ENCODE measurements at regions not wholly inside any gene's neighbourhood (a gene's known extent, or its start where the extent isn't known, plus 50 kb on each side); places are given as distances from the start of the nearest gene placed in this dataset.
"Not testable (repeated sequence)": the region's sequence is repeated elsewhere in the genome, so short reads cannot be mapped to it uniquely, and the experiment has no call there.

GRCh38 chr6:9335431-9335830, 900.1 kb upstream of the SLC35B3 start:
- H3K4me3 ChIP-seq (ENCODE audit: insufficient read depth, low read depth, low read length), result peak overlapping the region; percentile 8; the same call in 1 of the 2 replicates
- DNase-seq, result peak; percentile 11
- no peaks in the 10 kb centered on the region for H3K27me3 ChIP-seq (ENCODE audit: control insufficient read depth, insufficient read depth, low read length)
- H3K36me3 ChIP-seq (replicated peaks; ENCODE audit: control insufficient read depth, insufficient read depth, low read length), result no peaks in the 10 kb centered on the region

DNA sequence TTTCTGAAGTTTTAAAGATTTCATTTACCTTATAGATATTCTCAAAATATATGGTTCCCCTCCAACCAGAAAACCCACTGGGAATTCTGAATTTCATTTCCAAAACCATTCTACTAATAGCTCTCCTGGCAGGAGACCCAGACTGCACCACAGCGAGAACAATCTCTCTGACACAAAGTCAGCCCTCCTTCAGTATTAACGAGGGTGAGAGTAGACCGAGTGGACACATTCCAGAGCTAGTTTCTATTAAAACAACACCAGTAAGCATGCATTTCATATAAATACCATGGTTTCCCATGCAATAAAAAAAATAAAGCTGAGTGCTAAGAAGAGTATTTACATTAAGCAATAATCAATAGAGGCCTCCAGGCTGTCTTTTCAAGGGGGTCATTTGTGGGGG, 899.6 kb upstream of the SLC35B3 start:
- Histone ChIP-seq H3K27me3 (ENCODE audit: control insufficient read depth, insufficient read depth, low read length) (no peaks in the 10 kb centered on the region), H3K36me3 (replicated peaks; ENCODE audit: control insufficient read depth, insufficient read depth, low read length) (no peaks in the 10 kb centered on the region), H3K4me3 (ENCODE audit: insufficient read depth, low read depth, low read length) (no peak overlapping the region)
- no peak for DNase-seq

- H3K36me3 ChIP-seq (replicated peaks; ENCODE audit: control insufficient read depth, insufficient read depth, low read length), result no peaks in the 10 kb centered on the region
- no peaks in the 10 kb centered on the region for H3K27me3 ChIP-seq (ENCODE audit: control insufficient read depth, insufficient read depth, low read length)
- no peak overlapping the region for H3K4me3 ChIP-seq (ENCODE audit: insufficient read depth, low read depth, low read length)
- DNase-seq, result no peak
These were observed 897.0 kb upstream of the SLC35B3 start for GRCh38 chr6:9332241-9332780.

DNA sequence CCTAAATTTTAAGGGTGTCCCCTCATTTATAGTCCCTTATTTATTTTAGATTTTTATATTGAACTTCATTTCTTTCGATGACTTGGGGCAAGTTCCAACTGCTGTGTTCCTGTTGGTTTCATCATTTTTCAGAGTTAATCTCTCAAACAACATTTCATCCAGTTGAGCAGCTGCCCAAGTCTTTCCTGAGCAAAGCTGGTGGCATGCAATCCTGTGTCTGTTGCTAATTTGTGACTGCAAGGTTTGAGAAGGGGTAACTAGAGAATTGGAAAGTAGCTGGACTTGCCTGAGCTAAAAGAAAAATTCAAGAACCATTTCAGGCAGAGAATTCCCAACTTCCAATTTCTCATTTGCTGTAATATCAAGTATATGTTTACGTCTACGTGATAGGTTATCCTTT, 881.5 kb upstream of the SLC35B3 start:
- H3K27me3 ChIP-seq (ENCODE audit: control insufficient read depth, insufficient read depth, low read length), result no peaks in the 10 kb centered on the region
- DNase-seq, result no peak
- H3K36me3 ChIP-seq (replicated peaks; ENCODE audit: control insufficient read depth, insufficient read depth, low read length), result no peaks in the 10 kb centered on the region
- no peak overlapping the region for H3K4me3 ChIP-seq (ENCODE audit: insufficient read depth, low read depth, low read length)

GRCh38 chr6:9315966-9316650, 880.8 kb upstream of the SLC35B3 start:
- DNase-seq, result no peak

GRCh38 chr6:9308284-9308683, 872.9 kb upstream of the SLC35B3 start:
- no peaks in the 10 kb centered on the region for H3K27me3 ChIP-seq (ENCODE audit: control insufficient read depth, insufficient read depth, low read length)
- DNase-seq, result no peak
- no peak overlapping the region for H3K4me3 ChIP-seq (ENCODE audit: insufficient read depth, low read depth, low read length)
- no peaks in the 10 kb centered on the region for H3K36me3 ChIP-seq (replicated peaks; ENCODE audit: control insufficient read depth, insufficient read depth, low read length)

More at GRCh38 chr6:9315966-9316650, 880.8 kb upstream of the SLC35B3 start:
- Histone ChIP-seq H3K27me3 (ENCODE audit: control insufficient read depth, insufficient read depth, low read length) (no peaks in the 10 kb centered on the region), H3K36me3 (replicated peaks; ENCODE audit: control insufficient read depth, insufficient read depth, low read length) (no peaks in the 10 kb centered on the region), H3K4me3 (ENCODE audit: insufficient read depth, low read depth, low read length) (no peak overlapping the region)

DNA sequence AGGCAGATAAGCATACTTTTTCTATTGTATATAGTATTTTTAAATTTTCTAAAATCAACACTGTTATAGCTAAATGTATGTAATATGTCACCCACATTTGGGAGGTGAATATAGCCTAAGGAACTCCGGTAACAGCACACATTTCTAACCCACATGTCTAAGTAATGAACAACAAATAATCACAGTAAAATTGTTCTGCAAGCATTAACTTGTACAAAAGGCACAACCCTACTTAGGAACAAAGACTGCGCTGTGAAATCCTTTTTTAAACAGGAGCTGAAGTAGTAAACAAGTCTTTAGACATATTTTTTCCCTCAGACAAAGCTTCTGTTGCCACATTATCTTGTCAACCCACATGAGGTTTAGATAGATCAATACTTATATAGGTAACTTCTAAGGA, 872.4 kb upstream of the SLC35B3 start:
- H3K4me3 ChIP-seq (ENCODE audit: insufficient read depth, low read depth, low read length), result no peak overlapping the region
- H3K27me3 ChIP-seq (ENCODE audit: control insufficient read depth, insufficient read depth, low read length), result no peaks in the 10 kb centered on the region
- no peaks in the 10 kb centered on the region for H3K36me3 ChIP-seq (replicated peaks; ENCODE audit: control insufficient read depth, insufficient read depth, low read length)
- DNase-seq, result no peak

DNA sequence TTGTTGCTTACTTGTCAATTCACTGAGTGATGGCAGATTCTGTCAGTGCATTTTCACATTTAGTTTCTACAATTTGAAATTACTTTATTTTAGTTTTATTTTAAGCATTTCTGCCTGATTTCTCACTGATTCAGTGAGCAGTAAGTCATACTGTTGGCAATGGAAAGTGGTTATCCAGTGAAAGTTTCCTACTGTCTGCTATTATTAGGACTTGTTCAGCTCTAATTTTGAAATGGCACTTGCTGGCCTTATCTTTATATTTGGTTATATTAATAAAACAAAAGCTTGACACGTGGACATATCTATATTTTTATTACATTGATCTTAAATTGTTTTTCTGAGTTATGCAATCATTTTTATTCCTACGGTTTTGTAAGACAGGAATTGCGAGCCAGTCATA, 871.8 kb upstream of the SLC35B3 start:
- H3K36me3 ChIP-seq (replicated peaks; ENCODE audit: control insufficient read depth, insufficient read depth, low read length), result no peaks in the 10 kb centered on the region
- H3K4me3 ChIP-seq (ENCODE audit: insufficient read depth, low read depth, low read length), result no peak overlapping the region
- no peak for DNase-seq
- H3K27me3 ChIP-seq (ENCODE audit: control insufficient read depth, insufficient read depth, low read length), result no peaks in the 10 kb centered on the region

DNA sequence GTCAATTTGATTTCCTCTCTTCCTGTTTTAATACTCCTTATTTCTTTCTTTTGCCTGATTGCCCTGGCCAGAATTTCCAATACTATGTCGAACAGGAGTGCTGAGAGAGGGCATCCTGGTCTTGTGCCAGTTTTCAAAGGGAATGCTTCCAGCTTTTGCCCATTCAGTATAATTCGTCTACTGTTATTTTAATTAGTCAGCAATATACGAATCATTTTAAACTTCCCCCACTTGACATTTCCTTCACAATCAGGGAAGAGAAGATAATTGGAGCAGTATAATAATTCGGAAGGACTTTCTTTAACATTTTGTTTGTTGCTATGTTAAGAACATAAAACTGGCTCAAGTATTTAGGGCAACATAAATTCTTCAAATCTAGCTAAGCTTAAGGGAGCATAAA, 860.3 kb upstream of the SLC35B3 start:
- Histone ChIP-seq H3K36me3 (replicated peaks; ENCODE audit: control insufficient read depth, insufficient read depth, low read length) (no peaks in the 10 kb centered on the region), H3K27me3 (ENCODE audit: control insufficient read depth, insufficient read depth, low read length) (no peaks in the 10 kb centered on the region), H3K4me3 (ENCODE audit: insufficient read depth, low read depth, low read length) (no peak overlapping the region)
- DNase-seq, result no peak

DNA sequence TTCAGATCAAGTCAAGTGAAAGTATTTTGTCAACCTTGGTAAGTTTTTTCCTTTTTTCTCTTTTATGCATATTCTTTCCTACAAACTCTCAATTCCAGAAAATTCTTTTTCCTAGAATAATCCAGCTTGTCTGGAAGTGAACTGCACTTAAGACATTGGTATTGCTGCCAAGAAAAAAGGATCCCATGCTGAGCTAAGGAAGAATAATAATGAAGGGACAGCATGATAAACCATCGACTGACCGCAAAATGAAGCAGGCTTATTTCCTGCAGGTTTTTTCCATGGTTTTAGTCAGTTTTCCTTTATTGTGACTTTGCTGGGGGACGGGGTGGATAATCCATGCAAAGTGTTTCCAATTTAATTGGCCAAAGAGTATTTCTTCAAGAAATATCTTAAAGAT, 857.6 kb upstream of the SLC35B3 start:
- Histone ChIP-seq H3K4me3 (ENCODE audit: insufficient read depth, low read depth, low read length) (no peak overlapping the region), H3K27me3 (ENCODE audit: control insufficient read depth, insufficient read depth, low read length) (no peaks in the 10 kb centered on the region), H3K36me3 (replicated peaks; ENCODE audit: control insufficient read depth, insufficient read depth, low read length) (no peaks in the 10 kb centered on the region)
- peak; percentile 8 for DNase-seq

DNA sequence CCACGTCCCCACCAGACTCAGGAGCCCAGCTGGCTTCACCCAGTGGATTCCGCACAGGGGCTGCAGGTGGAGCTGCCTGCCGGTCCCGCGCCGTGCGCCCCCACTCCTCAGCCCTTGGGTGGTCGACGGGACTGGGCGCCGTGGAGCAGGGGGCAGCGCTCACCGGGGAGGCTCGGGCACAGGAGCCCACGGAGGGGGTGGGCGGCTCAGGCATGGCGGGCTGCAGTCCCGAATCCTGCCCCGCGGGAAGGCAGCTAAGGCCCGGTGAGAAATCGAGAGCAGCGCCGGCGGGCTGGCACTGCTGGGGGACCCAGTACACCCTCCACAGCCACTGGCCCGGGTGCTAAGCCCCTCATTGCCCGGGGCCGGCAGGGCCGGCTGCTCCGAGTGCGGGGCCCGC, 855.0 kb upstream of the SLC35B3 start:
- H3K27me3 ChIP-seq (ENCODE audit: control insufficient read depth, insufficient read depth, low read length); H3K36me3 ChIP-seq (replicated peaks; ENCODE audit: control insufficient read depth, insufficient read depth, low read length); DNase-seq; H3K4me3 ChIP-seq (ENCODE audit: insufficient read depth, low read depth, low read length): not testable (repeated sequence)

- no peak for DNase-seq
- H3K4me3 ChIP-seq (ENCODE audit: insufficient read depth, low read depth, low read length), result no peak overlapping the region
- H3K36me3 ChIP-seq (replicated peaks; ENCODE audit: control insufficient read depth, insufficient read depth, low read length), result no peaks in the 10 kb centered on the region
- H3K27me3 ChIP-seq (ENCODE audit: control insufficient read depth, insufficient read depth, low read length), result no peaks in the 10 kb centered on the region
These were observed 837.3 kb upstream of the SLC35B3 start for GRCh38 chr6:9272671-9273070.

GRCh38 chr6:9266741-9267140, 831.4 kb upstream of the SLC35B3 start:
- H3K27me3 ChIP-seq (ENCODE audit: control insufficient read depth, insufficient read depth, low read length), result no peaks in the 10 kb centered on the region
- no peaks in the 10 kb centered on the region for H3K36me3 ChIP-seq (replicated peaks; ENCODE audit: control insufficient read depth, insufficient read depth, low read length)
- DNase-seq, result no peak
- H3K4me3 ChIP-seq (ENCODE audit: insufficient read depth, low read depth, low read length), result no peak overlapping the region

DNA sequence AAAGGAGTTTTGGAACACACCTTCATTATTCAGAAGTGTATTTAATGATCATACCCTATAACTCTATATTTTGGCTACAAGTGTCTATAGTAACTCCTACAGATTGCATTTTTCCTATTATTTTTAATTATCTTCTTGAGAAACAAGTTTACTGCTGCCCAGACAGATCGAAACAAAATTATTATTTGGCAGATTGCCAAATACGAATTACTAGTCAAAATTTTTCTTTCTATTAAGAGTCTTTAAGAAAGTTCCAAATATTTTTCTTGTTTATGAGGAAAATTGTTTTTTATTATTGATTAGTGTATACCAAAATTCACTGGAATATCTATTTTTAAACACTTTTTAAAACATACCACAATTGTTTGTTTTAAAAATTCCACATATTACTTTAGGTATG, 821.9 kb upstream of the SLC35B3 start:
- no peaks in the 10 kb centered on the region for H3K36me3 ChIP-seq (replicated peaks; ENCODE audit: control insufficient read depth, insufficient read depth, low read length)
- H3K4me3 ChIP-seq (ENCODE audit: insufficient read depth, low read depth, low read length), result no peak overlapping the region
- no peak for DNase-seq
- no peaks in the 10 kb centered on the region for H3K27me3 ChIP-seq (ENCODE audit: control insufficient read depth, insufficient read depth, low read length)

DNA sequence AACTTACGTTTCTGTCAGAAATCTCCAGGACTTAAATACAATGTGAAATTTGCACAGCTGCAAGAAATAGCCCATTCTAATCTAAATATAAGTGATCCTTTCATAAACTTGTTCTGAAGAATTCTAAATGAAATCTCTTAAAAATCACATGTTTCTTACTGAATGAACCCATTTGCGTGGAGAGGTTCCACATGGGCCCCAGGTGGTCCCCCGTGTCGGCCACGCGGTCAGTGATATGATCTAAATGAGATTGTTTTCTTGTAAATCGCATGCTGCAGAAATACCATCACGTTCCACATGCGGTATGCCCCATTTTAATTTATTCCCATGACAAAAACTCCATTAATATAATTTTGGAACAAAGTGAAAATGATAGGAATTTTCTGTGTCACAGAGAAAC, 818.9 kb upstream of the SLC35B3 start:
- H3K27me3 ChIP-seq (ENCODE audit: control insufficient read depth, insufficient read depth, low read length), result no peaks in the 10 kb centered on the region
- no peak for DNase-seq
- H3K36me3 ChIP-seq (replicated peaks; ENCODE audit: control insufficient read depth, insufficient read depth, low read length), result no peaks in the 10 kb centered on the region
- H3K4me3 ChIP-seq (ENCODE audit: insufficient read depth, low read depth, low read length), result no peak overlapping the region

DNA sequence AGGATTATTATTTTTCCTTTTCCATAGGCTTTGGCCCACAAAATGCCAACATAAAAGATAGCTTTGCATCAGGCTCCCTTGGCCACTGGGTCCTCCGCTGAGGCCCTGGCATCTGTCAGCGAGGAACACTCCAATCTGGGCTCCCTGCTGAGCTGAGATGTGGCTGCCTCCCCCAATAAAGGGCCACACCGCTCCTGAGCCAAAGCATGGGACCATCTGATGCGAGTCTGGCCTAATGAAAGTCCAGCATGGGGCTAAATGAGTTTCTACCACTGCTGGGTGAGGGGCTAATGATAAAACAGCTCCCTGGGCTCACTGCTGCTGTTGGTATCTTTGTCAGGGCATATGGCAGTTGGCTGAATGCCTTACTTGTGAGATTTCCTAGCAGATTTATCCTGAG, 817.5 kb upstream of the SLC35B3 start:
- no peaks in the 10 kb centered on the region for H3K36me3 ChIP-seq (replicated peaks; ENCODE audit: control insufficient read depth, insufficient read depth, low read length)
- no peaks in the 10 kb centered on the region for H3K27me3 ChIP-seq (ENCODE audit: control insufficient read depth, insufficient read depth, low read length)
- DNase-seq, result peak; percentile 2
- no peak overlapping the region for H3K4me3 ChIP-seq (ENCODE audit: insufficient read depth, low read depth, low read length)

Data from H7 (cell line).